Activated CD4-positive, alpha-beta T cell treated with anti-CD3 and anti-CD28 coated beads for 48 hours (primary cell): ENCODE measurements at regions not wholly inside any gene's neighbourhood (a gene's known extent, or its start where the extent isn't known, plus 50 kb on each side); places are given as distances from the start of the nearest gene placed in this dataset.
"Not testable (repeated sequence)": the region's sequence is repeated elsewhere in the genome, so short reads cannot be mapped to it uniquely, and the experiment has no call there.

Experiments
- DNase-seq: peaks from one replicate; pipeline ENCODE4 v3.0.0-alpha.2; 2020

GRCh38 chr5:114949756-114950155 is 220.0 kb downstream of the TRIM36 start:
- no peak for DNase-seq

- DNase-seq, result no peak
Observed at GRCh38 chr5:114948986-114949621, 220.6 kb downstream of the TRIM36 start.

DNA sequence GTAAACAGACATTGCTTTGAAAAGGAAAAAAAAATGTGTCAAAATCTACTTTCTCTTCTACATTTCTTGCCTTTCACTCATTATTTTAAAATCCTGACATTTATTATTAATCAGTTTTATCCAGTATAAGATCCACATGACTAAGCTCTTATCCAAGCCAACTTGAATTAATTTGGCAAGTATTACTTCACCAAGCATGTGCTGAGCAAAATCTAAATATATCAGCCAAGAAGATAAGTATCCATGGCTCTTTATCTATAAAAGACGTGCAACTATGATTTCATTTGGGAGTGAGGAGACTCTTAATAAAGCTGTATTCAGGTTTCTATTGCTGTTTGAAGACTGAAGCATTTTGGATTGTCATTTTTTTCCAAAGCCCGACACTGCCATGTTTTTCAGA is 221.3 kb downstream of the TRIM36 start:
- no peak for DNase-seq

GRCh38 chr5:114940709-114941108 is 229.0 kb downstream of the TRIM36 start:
- DNase-seq, result no peak

- DNase-seq, result no peak
Observed at GRCh38 chr5:114935490-114935889, 234.2 kb downstream of the TRIM36 start.

- DNase-seq, result no peak
Observed at GRCh38 chr5:114928644-114929462, 240.9 kb downstream of the TRIM36 start.

DNA sequence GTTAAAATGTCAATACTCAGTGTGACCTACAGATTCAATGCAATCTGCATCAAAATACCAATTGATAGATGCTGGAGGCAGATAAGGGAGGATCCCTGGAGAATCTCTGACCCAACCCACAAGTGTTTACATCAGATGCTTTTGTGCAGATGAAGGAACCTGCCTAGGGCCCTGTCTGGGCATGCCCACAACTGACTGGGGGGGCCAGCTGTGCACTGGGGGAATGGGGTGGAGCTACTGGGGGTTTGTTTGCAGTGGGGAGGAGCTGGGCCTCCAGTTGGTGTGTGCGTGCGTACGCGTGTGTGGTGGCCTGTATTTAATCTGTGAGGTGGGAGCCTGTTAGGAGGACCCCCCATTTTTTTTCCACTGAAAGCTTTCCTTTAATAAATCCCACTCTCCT is 244.9 kb downstream of the TRIM36 start:
- no peak for DNase-seq

GRCh38 chr5:114912189-114912920 is 257.4 kb downstream of the TRIM36 start:
- no peak for DNase-seq

- no peak for DNase-seq
Observed at GRCh38 chr5:114910727-114911126, 259.0 kb downstream of the TRIM36 start.

DNA sequence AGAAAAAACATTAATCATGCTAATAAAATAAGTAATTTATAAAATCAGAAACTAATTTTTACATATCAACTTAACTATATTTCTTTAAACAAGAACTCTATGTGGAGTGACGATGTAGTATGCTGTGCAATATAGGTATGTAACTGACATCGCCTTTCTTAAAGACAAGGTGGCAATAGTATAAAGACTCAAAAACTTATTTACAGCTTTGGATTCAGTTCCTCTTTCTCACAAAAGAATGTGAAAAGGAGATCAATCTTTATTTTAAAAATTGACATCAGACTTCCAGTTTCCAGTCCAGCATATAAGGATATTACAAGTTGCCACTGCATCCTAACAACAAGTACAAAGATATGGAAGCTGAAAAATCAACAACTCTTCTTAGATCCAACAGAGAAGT is 260.3 kb downstream of the TRIM36 start:
- DNase-seq, result no peak

GRCh38 chr5:114903767-114904166 is 265.9 kb downstream of the TRIM36 start:
- no peak for DNase-seq

DNA sequence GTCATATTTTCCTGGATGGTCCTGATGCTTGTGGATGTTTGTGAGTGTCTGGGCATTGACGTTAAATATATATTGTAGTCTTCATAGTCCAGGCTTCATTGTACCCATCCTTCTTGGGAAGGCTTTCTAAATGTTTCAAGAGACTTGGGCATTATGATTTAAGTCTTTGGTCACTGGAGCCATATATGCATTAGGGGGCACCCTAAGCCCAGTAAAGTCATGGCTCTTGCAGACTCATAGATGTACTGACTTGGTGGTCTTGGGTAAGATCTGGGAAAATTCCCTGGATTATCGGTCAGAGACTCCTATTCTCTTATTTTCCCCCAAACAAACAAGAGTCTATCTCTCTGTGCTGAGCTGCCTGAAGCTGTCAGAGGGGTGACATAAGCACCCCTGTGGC is 271.1 kb downstream of the TRIM36 start:
- no peak for DNase-seq

- DNase-seq, result no peak
Observed at GRCh38 chr5:114883675-114884074, 286.0 kb downstream of the TRIM36 start.

DNA sequence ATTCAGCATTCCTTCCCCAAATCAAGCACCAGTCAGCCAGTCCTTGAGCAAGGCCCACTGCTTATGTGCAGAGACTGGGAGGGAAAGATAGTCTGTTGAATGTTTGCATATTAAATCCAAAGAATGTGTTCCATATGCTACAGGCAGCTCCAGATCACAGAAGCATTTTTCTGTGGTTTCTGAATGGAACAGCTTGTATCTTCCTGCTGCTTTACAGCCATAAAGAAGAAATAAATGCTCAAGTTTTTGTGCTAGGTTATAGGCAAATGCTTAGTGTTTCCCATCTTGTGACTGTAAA is 310.3 kb downstream of the TRIM36 start:
- no peak for DNase-seq

- no peak for DNase-seq
Observed at GRCh38 chr5:114858665-114859437, 310.9 kb downstream of the TRIM36 start.

GRCh38 chr5:114857941-114858551 is 311.7 kb downstream of the TRIM36 start:
- DNase-seq, result no peak

DNA sequence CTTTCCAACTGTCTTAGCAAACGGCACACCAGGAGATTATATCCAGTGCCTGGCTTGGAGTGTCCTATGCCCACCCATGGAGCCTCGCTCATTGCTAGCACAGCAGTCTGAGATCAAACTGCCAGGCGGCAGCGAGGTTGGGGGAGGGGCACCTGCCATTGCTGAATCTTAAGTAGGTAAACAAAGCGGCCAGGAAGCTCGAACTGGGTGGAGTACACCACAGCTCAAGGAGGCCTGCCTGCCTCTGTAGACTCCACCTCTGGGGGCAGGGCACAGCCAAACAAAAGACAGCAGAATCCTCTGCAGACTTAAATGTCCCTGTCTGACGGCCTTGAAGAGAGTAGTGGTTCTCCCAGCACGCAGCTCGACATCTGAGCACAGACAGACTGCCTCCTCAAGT is 325.0 kb downstream of the TRIM36 start:
- DNase-seq, result not testable (repeated sequence)

DNA sequence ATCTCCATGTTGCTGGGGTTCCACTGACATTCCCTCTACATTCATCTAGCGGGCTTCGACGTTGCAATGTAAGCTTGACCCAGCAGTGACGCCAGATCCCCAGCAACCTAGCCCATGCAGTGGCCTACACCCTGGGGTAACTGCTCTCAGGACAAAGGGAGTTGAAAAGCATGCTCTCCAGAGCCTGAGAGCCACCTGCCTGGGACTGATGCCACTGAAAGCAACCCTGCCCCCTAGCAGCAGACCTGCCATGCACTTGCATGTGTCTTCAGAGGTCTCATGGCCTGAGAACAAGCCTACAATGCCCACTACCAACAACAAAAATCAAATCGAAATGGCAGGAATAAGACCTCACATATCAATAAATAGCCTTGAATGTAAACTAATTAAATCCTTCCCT is 330.3 kb downstream of the TRIM36 start:
- DNase-seq, result no peak

GRCh38 chr5:114838937-114839336 is 330.8 kb downstream of the TRIM36 start:
- DNase-seq, result no peak

GRCh38 chr5:114830114-114830513 is 339.6 kb downstream of the TRIM36 start:
- no peak for DNase-seq

- no peak for DNase-seq
Observed at GRCh38 chr5:114822863-114823262, 346.8 kb downstream of the TRIM36 start.

DNA sequence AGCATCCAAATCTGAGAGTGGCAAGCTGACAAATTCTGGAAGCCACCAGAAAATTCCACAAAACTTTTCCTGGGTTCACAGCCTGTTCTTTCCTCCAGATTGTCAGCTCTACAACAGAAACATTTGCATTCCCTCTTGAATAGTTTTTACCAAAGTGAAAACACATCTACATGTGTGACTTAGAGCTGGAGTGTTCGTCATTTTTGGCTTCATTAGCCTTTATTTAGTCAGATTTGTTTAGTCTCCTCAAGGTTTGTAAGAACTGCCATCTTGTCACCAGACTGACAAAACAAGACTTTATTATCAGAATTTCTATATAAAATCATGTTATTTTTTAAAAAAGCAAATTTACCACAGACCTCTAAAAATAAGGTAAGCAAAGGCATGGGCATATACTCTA is 347.3 kb downstream of the TRIM36 start:
- no peak for DNase-seq

GRCh38 chr5:114790403-114790792 is 379.3 kb downstream of the TRIM36 start:
- DNase-seq, result no peak
